K562 (cell line): ENCODE measurements at regions not wholly inside any gene's neighbourhood (a gene's known extent, or its start where the extent isn't known, plus 50 kb on each side); places are given as distances from the start of the nearest gene placed in this dataset.

Experiments
- ATAC-seq: fragments of 200-7000 bp; cut with Tn5 transposase; 3 replicates; pipeline ENCODE4 v1.9.1; 2020; ENCODE audit warnings: moderate library complexity
- BruUV-seq: library from RNA; stranded (reverse); fragments of 400-500 nt; replicated peaks from 2 replicates; lab custom pipeline; 2021; lab: Mats Ljungman, UMichigan
- CTCF ChIA-PET: fragments of 300-600 bp; formaldehyde crosslinking; extraction: SDS; loops from one replicate; lab custom pipeline; 2021; ENCODE audit warnings: low intra/inter-chr PET ratio; lab: Yijun Ruan, JAX
- POLR2A ChIA-PET: fragments of 300-600, 350-650 bp; sonication (Branson Sonifier 250); formaldehyde crosslinking; extraction: SDS; loops from one replicate; lab custom pipeline; 2021; ENCODE audit warnings: antibody characterized with exemption, inconsistent platforms; lab: Yijun Ruan, JAX
- DNase-seq, 4 experiments: peaks; one replicate each; pipeline versions ENCODE4 v3.0.0 to v3.0.0-alpha.2; 2011 to 2018; ENCODE audit warnings: low spot score in 3 of 4, mixed read lengths in 3 of 4; ENCODE audit errors: extremely low read depth in 1 of 4
- FAIRE-seq: peaks from 2 replicates; lab custom pipeline; 2011; peaks lifted over from hg19 to GRCh38; lab: Jason Lieb, UNC
- H2AFZ ChIP-seq: 2 replicates; pipeline ENCODE4 v1.6.0; 2011; ENCODE audit warnings: low read depth, low read length, control low read depth, inconsistent platforms
- H3K27ac ChIP-seq: fragments of 200-600 bp; 3 replicates; pipeline ENCODE4 v1.8.0; 2011; ENCODE audit warnings: low read depth, mild to moderate bottlenecking, control low read depth, inconsistent platforms, low read length, moderate library complexity, mixed read lengths; ENCODE audit errors: extremely low read depth
- H3K27me3 ChIP-seq, 2 experiments: fragments of 300-600 bp in 1 of 2; 2 replicates in 1 of 2; 3 replicates in 1 of 2; pipeline versions ENCODE4 v1.6.0 to v1.8.0; 2011; ENCODE audit warnings: inconsistent platforms in 2 of 2, low read length in 2 of 2, mild to moderate bottlenecking in 1 of 2, mixed read lengths in 1 of 2, moderate library complexity in 1 of 2; ENCODE audit not compliant: control insufficient read depth in 2 of 2, insufficient read depth in 2 of 2
- H3K36me3 ChIP-seq: fragments of 300-600 bp; 3 replicates; pipeline ENCODE4 v1.8.0; 2011; ENCODE audit warnings: mild to moderate bottlenecking, low read length, inconsistent platforms; ENCODE audit not compliant: control insufficient read depth, insufficient read depth
- H3K4me1 ChIP-seq, 2 experiments: fragments of 200-600 bp in 1 of 2; replicated peaks in 1 of 2; 2 replicates in 1 of 2; 3 replicates in 1 of 2; pipeline versions ENCODE4 v1.5.1 to v1.8.0; 2011; ENCODE audit warnings: inconsistent platforms in 2 of 2, low read length in 2 of 2, mild to moderate bottlenecking in 1 of 2, mixed read lengths in 1 of 2, moderate library complexity in 1 of 2; ENCODE audit not compliant: control insufficient read depth in 2 of 2, insufficient read depth in 2 of 2
- H3K4me2 ChIP-seq: 2 replicates; pipeline ENCODE4 v1.6.1; 2011; ENCODE audit warnings: low read length, control low read depth, inconsistent platforms, mixed read lengths; ENCODE audit not compliant: insufficient read depth
- H3K4me3 ChIP-seq: fragments of 200-600 bp; sonication (generic), shearing (Covaris generic); 2 replicates; pipeline ENCODE4 v1.5.1; 2016; ENCODE audit warnings: control low read depth, inconsistent platforms
- H3K79me2 ChIP-seq: fragments of 200-600 bp; 3 replicates; pipeline ENCODE4 v1.8.0; 2011; ENCODE audit warnings: low read length, inconsistent platforms; ENCODE audit not compliant: control insufficient read depth, insufficient read depth
- H3K9ac ChIP-seq, 2 experiments: 2 replicates each; pipeline versions ENCODE4 v1.6.0 to v1.6.1; 2011; ENCODE audit warnings: low read depth in 2 of 2, low read length in 2 of 2, control low read depth in 1 of 2, inconsistent platforms in 1 of 2, mild to moderate bottlenecking in 1 of 2, mixed read lengths in 1 of 2; ENCODE audit not compliant: insufficient read depth in 1 of 2
- H3K9me1 ChIP-seq: one replicate; pipeline ENCODE4 v1.6.0; 2011; ENCODE audit warnings: inconsistent platforms, mild to moderate bottlenecking, low read length, moderate library complexity; ENCODE audit not compliant: control insufficient read depth, insufficient read depth
- H3K9me3 ChIP-seq: replicated peaks from 2 replicates; pipeline ENCODE4 v1.5.1; 2011; ENCODE audit warnings: low read depth, low read length, inconsistent platforms; ENCODE audit not compliant: control insufficient read depth, insufficient read depth
- H4K20me1 ChIP-seq: replicated peaks from 2 replicates; pipeline ENCODE4 v1.6.1; 2011; ENCODE audit warnings: low read length, inconsistent platforms, mixed read lengths; ENCODE audit not compliant: control insufficient read depth, insufficient read depth
- CHD4 ChIP-seq: fragments of 200-600 bp; sonication (generic); IDR thresholded peaks from 3 replicates; pipeline ENCODE4 v1.6.1; 2012; ENCODE audit warnings: low read depth, mild to moderate bottlenecking, mixed read lengths, low read length, inconsistent platforms; ENCODE audit not compliant: insufficient read depth, insufficient replicate concordance, poor library complexity, severe bottlenecking
- CXXC5 ChIP-seq: fragments of 250-450 bp; sonication (Bioruptor Pico); IDR thresholded peaks from 2 replicates; pipeline ENCODE4 v1.8.0; 2022; ENCODE audit warnings: inconsistent platforms, mild to moderate bottlenecking, moderate library complexity
- ETV5 ChIP-seq: sonication (generic); formaldehyde crosslinking; IDR thresholded peaks from 2 replicates; pipeline ENCODE4 v1.4.0; 2020; ENCODE audit warnings: low read depth, mild to moderate bottlenecking, missing genetic modification reagents
- EWSR1 ChIP-seq: fragments of 450-650 bp; IDR thresholded peaks from 2 replicates; pipeline ENCODE4 v1.6.1; 2018; ENCODE audit warnings: borderline replicate concordance, mild to moderate bottlenecking, low read depth, moderate library complexity; ENCODE audit not compliant: partially characterized antibody
- NR1H2 ChIP-seq: sonication (generic); formaldehyde crosslinking; IDR thresholded peaks from 2 replicates; pipeline ENCODE4 v1.4.0; 2020; ENCODE audit warnings: mild to moderate bottlenecking, missing genetic modification reagents
- RFX5 ChIP-seq: IDR thresholded peaks from 2 replicates; pipeline ENCODE4 v1.6.1; 2011; ENCODE audit warnings: low read depth, mild to moderate bottlenecking, improper control_type of control experiment, low read length
- ZNF436 ChIP-seq: fragments of 250-450, 450-650 bp; sonication (Bioruptor Pico); formaldehyde crosslinking; IDR thresholded peaks from 2 replicates; pipeline ENCODE4 v1.7.0; 2020; ENCODE audit warnings: mild to moderate bottlenecking
- ZNF518B ChIP-seq: fragments of 250-450 bp; sonication (Bioruptor Pico); IDR thresholded peaks from 2 replicates; pipeline ENCODE4 v1.5.0; 2021; ENCODE audit warnings: mild to moderate bottlenecking, moderate library complexity
- WGBS: fragments of 100-300 bp; shearing (Covaris generic); methylation state at CpG from one replicate; pipeline ENCODE4 v1.1.6; 2016; ENCODE audit warnings: low coverage, mixed read lengths; ENCODE audit not compliant: insufficient coverage; ENCODE audit errors: missing lambda C conversion rate; 5-methylcytosine and 5-hydroxymethylcytosine counted together
- in situ Hi-C: fragments of 300-500 bp; cut with MboI; formaldehyde crosslinking; loops from 4 replicates; pipeline ENCODE4 v1.15.0; 2018; ENCODE audit warnings: inconsistent platforms, mixed read lengths
- intact Hi-C: fragments of 100-400 bp; cut with micrococcal nuclease; formaldehyde crosslinking; loops from 2 replicates; pipeline ENCODE4 v1.14.2; 2022
- TF ChIP-seq, protein P1 (sequence below): fragments of 450-650 bp; IDR thresholded peaks from 2 replicates; pipeline ENCODE4 v1.6.1; 2016; ENCODE audit warnings: missing biosample characterization, missing genetic modification characterization
- TF ChIP-seq, protein P2 (sequence below): fragments of 250-450 bp; sonication (Bioruptor Pico); IDR thresholded peaks from 2 replicates; pipeline ENCODE4 v1.4.0; 2020; ENCODE audit warnings: borderline replicate concordance
- TF ChIP-seq, protein P3 (sequence below): fragments of 250-450 bp; sonication (Bioruptor Pico); IDR thresholded peaks from 2 replicates; pipeline ENCODE4 v1.4.0; 2020; ENCODE audit warnings: mild to moderate bottlenecking

- ChIA-PET CTCF (no interaction called here), POLR2A (interaction anchor here (1.1 to 1.2 kb wide), 2 partner anchors 8 to 12 kb away, joined by 3 read pairs; no protein-coding TSS in a partner anchor)
- Histone ChIP-seq H3K79me2 (no peaks in the 10 kb centered on the region), H2AFZ (no peak overlapping the region), H3K9me3 (no peaks in the 10 kb centered on the region), H3K4me1 (no peaks in the 10 kb centered on the region), H4K20me1 (no peaks in the 10 kb centered on the region), H3K27ac (no peak overlapping the region), H3K4me2 (no peak overlapping the region), H3K9ac (no peak overlapping the region), H3K4me3 (no peak overlapping the region), H3K27me3 (peaks cover 6 to 17% of the 10 kb centered on the region in 2 experiments; a peak in 4 of 5 replicates), H3K36me3 (no peaks in the 10 kb centered on the region), H3K9me1 (no peaks in the 10 kb centered on the region)
- no peak for FAIRE-seq
- in situ Hi-C loops: no loop called here
- intact Hi-C loops: no loop called here
- no peak for DNase-seq
- TF ChIP-seq NR1H2 (CRISPR knock-in tag): no peak
- no peak for TF ChIP-seq RFX5
- no peak for TF ChIP-seq CHD4
- TF ChIP-seq, protein P1, sequence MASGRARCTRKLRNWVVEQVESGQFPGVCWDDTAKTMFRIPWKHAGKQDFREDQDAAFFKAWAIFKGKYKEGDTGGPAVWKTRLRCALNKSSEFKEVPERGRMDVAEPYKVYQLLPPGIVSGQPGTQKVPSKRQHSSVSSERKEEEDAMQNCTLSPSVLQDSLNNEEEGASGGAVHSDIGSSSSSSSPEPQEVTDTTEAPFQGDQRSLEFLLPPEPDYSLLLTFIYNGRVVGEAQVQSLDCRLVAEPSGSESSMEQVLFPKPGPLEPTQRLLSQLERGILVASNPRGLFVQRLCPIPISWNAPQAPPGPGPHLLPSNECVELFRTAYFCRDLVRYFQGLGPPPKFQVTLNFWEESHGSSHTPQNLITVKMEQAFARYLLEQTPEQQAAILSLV: no peak
- no peak for TF ChIP-seq ZNF518B (CRISPR knock-in tag)
- no peak for TF ChIP-seq ETV5 (CRISPR knock-in tag)
- TF ChIP-seq EWSR1: no peak
- TF ChIP-seq ZNF436 (CRISPR knock-in tag): no peak
- TF ChIP-seq, protein P2, sequence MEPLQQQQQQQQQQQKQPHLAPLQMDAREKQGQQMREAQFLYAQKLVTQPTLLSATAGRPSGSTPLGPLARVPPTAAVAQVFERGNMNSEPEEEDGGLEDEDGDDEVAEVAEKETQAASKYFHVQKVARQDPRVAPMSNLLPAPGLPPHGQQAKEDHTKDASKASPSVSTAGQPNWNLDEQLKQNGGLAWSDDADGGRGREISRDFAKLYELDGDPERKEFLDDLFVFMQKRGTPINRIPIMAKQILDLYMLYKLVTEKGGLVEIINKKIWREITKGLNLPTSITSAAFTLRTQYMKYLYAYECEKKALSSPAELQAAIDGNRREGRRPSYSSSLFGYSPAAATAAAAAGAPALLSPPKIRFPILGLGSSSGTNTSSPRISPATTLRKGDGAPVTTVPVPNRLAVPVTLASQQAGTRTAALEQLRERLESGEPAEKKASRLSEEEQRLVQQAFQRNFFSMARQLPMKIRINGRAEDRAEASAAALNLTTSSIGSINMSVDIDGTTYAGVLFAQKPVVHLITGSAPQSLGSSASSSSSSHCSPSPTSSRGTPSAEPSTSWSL (CRISPR knock-in tag): no peak
- no peak for TF ChIP-seq CXXC5
- TF ChIP-seq, protein P3, sequence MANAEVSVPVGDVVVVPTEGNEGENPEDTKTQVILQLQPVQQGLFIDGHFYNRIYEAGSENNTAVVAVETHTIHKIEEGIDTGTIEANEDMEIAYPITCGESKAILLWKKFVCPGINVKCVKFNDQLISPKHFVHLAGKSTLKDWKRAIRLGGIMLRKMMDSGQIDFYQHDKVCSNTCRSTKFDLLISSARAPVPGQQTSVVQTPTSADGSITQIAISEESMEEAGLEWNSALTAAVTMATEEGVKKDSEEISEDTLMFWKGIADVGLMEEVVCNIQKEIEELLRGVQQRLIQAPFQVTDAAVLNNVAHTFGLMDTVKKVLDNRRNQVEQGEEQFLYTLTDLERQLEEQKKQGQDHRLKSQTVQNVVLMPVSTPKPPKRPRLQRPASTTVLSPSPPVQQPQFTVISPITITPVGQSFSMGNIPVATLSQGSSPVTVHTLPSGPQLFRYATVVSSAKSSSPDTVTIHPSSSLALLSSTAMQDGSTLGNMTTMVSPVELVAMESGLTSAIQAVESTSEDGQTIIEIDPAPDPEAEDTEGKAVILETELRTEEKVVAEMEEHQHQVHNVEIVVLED (CRISPR knock-in tag): no peak
- no peak for ATAC-seq
- WGBS: 0% methylated on average over 3 of the region's 3 CpGs
- BruUV-seq: no TSS peak
Observed at GRCh38 chr6:8170754-8171153, 68.4 kb upstream of the EEF1E1 start.
